ENCODE measurements at regions not wholly inside any gene's neighbourhood (a gene's known extent, or its start where the extent isn't known, plus 50 kb on each side); places are given as distances from the start of the nearest gene placed in this dataset.

- no peak for DNase-seq
These were observed 254.7 kb upstream of the MOCS1 start for GRCh38 chr6:40188931-40189330.

- DNase-seq: no peak
These were observed 253.4 kb upstream of the MOCS1 start for GRCh38 chr6:40187535-40188144.

- no peak for DNase-seq
These were observed 251.2 kb upstream of the MOCS1 start for GRCh38 chr6:40185486-40185885.

- DNase-seq: no peak
These were observed 249.6 kb upstream of the MOCS1 start for GRCh38 chr6:40183902-40184301.

GRCh38 chr6:40181367-40181766 is 247.1 kb upstream of the MOCS1 start:
- DNase-seq: no peak

- no peak for DNase-seq
These were observed 246.0 kb upstream of the MOCS1 start for GRCh38 chr6:40180271-40180670.

GRCh38 chr6:40179496-40179895 is 245.2 kb upstream of the MOCS1 start:
- no peak for DNase-seq

GRCh38 chr6:40177598-40177997 is 243.3 kb upstream of the MOCS1 start:
- no peak for DNase-seq

GRCh38 chr6:40176152-40176551 is 241.9 kb upstream of the MOCS1 start:
- DNase-seq: no peak

- DNase-seq: no peak
These were observed 238.0 kb upstream of the MOCS1 start for GRCh38 chr6:40172272-40172671.

GRCh38 chr6:40171343-40171742 is 237.1 kb upstream of the MOCS1 start:
- no peak for DNase-seq

- DNase-seq: no peak
These were observed 236.6 kb upstream of the MOCS1 start for GRCh38 chr6:40170856-40171255.

GRCh38 chr6:40169878-40170277 is 235.6 kb upstream of the MOCS1 start:
- no peak for DNase-seq

GRCh38 chr6:40166963-40167362 is 232.7 kb upstream of the MOCS1 start:
- no peak for DNase-seq

GRCh38 chr6:40165036-40165709 is 230.9 kb upstream of the MOCS1 start:
- DNase-seq: no peak

- no peak for DNase-seq
These were observed 230.1 kb upstream of the MOCS1 start for GRCh38 chr6:40164345-40164755.

- no peak for DNase-seq
These were observed 229.7 kb upstream of the MOCS1 start for GRCh38 chr6:40163924-40164323.

- no peak for DNase-seq
These were observed 227.8 kb upstream of the MOCS1 start for GRCh38 chr6:40162074-40162473.

GRCh38 chr6:40160826-40161225 is 226.6 kb upstream of the MOCS1 start:
- no peak for DNase-seq

- DNase-seq: no peak
These were observed 225.6 kb upstream of the MOCS1 start for GRCh38 chr6:40159865-40160264.

GRCh38 chr6:40152701-40153436 is 218.6 kb upstream of the MOCS1 start:
- no peak for DNase-seq

GRCh38 chr6:40152196-40152595 is 217.9 kb upstream of the MOCS1 start:
- no peak for DNase-seq

GRCh38 chr6:40148882-40149573 is 214.8 kb upstream of the MOCS1 start:
- no peak for DNase-seq

GRCh38 chr6:40146902-40147301 is 212.6 kb upstream of the MOCS1 start:
- DNase-seq: no peak

Data from CD4-positive, alpha-beta T cell treated with Interleukin-17A for 4 hours (primary cell).